H9 (cell line): ENCODE measurements at regions not wholly inside any gene's neighbourhood (a gene's known extent, or its start where the extent isn't known, plus 50 kb on each side); places are given as distances from the start of the nearest gene placed in this dataset.

ENCODE experiments used
- DNase-seq: peaks from one replicate; pipeline ENCODE4 v3.0.0-alpha.2; 2017
- H2AFZ ChIP-seq: one replicate; pipeline ENCODE4 v1.6.1; 2013; ENCODE audit warnings: mild to moderate bottlenecking, low read length, control low read depth, moderate library complexity
- H2AK5ac ChIP-seq: 2 replicates; pipeline ENCODE4 v1.6.1; 2013; ENCODE audit warnings: low read length, control low read depth, mixed read lengths; ENCODE audit not compliant: insufficient read length
- H2BK120ac ChIP-seq: one replicate; pipeline ENCODE4 v1.6.1; 2013; ENCODE audit warnings: low read depth, mild to moderate bottlenecking, low read length, control low read depth, inconsistent platforms; ENCODE audit not compliant: poor library complexity, severe bottlenecking
- H2BK12ac ChIP-seq: 2 replicates; pipeline ENCODE4 v1.6.1; 2013; ENCODE audit warnings: low read length, control low read depth, mixed read lengths, low read depth; ENCODE audit not compliant: insufficient read length
- H2BK15ac ChIP-seq: 2 replicates; pipeline ENCODE4 v1.6.1; 2013; ENCODE audit warnings: low read depth, low read length, control low read depth
- H2BK20ac ChIP-seq: one replicate; pipeline ENCODE4 v1.6.1; 2013; ENCODE audit warnings: low read depth, mild to moderate bottlenecking, low read length, control low read depth, inconsistent platforms; ENCODE audit not compliant: poor library complexity, severe bottlenecking
- H2BK5ac ChIP-seq: 2 replicates; pipeline ENCODE4 v1.6.1; 2013; ENCODE audit warnings: low read length, control low read depth, mixed read lengths; ENCODE audit not compliant: insufficient read length
- H3K14ac ChIP-seq: 2 replicates; pipeline ENCODE4 v1.6.1; 2013; ENCODE audit warnings: low read length, control low read depth; ENCODE audit not compliant: insufficient read depth
- H3K18ac ChIP-seq: 2 replicates; pipeline ENCODE4 v1.6.1; 2013; ENCODE audit warnings: low read depth, mild to moderate bottlenecking, mixed read lengths, low read length, control low read depth; ENCODE audit not compliant: insufficient read length
- H3K23ac ChIP-seq: 2 replicates; pipeline ENCODE4 v1.6.1; 2013; ENCODE audit warnings: low read length, control low read depth, mixed read lengths, low read depth; ENCODE audit not compliant: insufficient read length
- H3K23me2 ChIP-seq: 2 replicates; pipeline ENCODE4 v1.6.1; 2013; ENCODE audit warnings: low read depth, mild to moderate bottlenecking, mixed read lengths, low read length, control low read depth; ENCODE audit not compliant: insufficient read length, poor library complexity, severe bottlenecking
- H3K27ac ChIP-seq: 2 replicates; pipeline ENCODE4 v1.5.1; 2013; ENCODE audit warnings: low read length, control low read depth, mixed read lengths, low read depth; ENCODE audit not compliant: insufficient read length
- H3K27me3 ChIP-seq: 2 replicates; pipeline ENCODE4 v1.6.1; 2013; ENCODE audit warnings: low read length, control low read depth, inconsistent platforms; ENCODE audit not compliant: insufficient read depth
- H3K4ac ChIP-seq: 2 replicates; pipeline ENCODE4 v1.6.1; 2013; ENCODE audit warnings: low read depth, mild to moderate bottlenecking, control low read depth, inconsistent platforms, low read length, moderate library complexity
- H3K4me1 ChIP-seq: 2 replicates; pipeline ENCODE4 v1.6.1; 2013; ENCODE audit warnings: low read length, control low read depth, inconsistent platforms; ENCODE audit not compliant: insufficient read depth
- H3K4me2 ChIP-seq: 2 replicates; pipeline ENCODE4 v1.6.1; 2013; ENCODE audit warnings: low read length, control low read depth, mixed read lengths; ENCODE audit not compliant: insufficient read length, insufficient read depth
- H3K56ac ChIP-seq: 2 replicates; pipeline ENCODE4 v1.6.1; 2013; ENCODE audit warnings: low read depth, mild to moderate bottlenecking, mixed read lengths, low read length, control low read depth; ENCODE audit not compliant: insufficient read length
- H3K79me1 ChIP-seq: 2 replicates; pipeline ENCODE4 v1.6.1; 2013; ENCODE audit warnings: low read depth, mild to moderate bottlenecking, moderate library complexity, low read length, control low read depth, inconsistent platforms; ENCODE audit not compliant: insufficient read depth, poor library complexity, severe bottlenecking
- H3K79me2 ChIP-seq: 2 replicates; pipeline ENCODE4 v1.6.1; 2013; ENCODE audit warnings: low read length, control low read depth, inconsistent platforms; ENCODE audit not compliant: insufficient read depth
- H3K9ac ChIP-seq: 2 replicates; pipeline ENCODE4 v1.6.1; 2013; ENCODE audit warnings: low read length, control low read depth, mixed read lengths; ENCODE audit not compliant: insufficient read length; ENCODE audit errors: extremely low read depth
- H3K9me3 ChIP-seq: one replicate; pipeline ENCODE4 v1.6.1; 2013; ENCODE audit warnings: low read depth, low read length, inconsistent platforms; ENCODE audit not compliant: control insufficient read depth
- H3T11ph ChIP-seq: one replicate; pipeline ENCODE4 v1.6.1; 2013; ENCODE audit warnings: mild to moderate bottlenecking, low read length, control low read depth, inconsistent platforms
- H4K20me1 ChIP-seq: one replicate; pipeline ENCODE4 v1.6.1; 2013; ENCODE audit not compliant: control insufficient read depth, insufficient read length, insufficient read depth
- H4K5ac ChIP-seq: 2 replicates; pipeline ENCODE4 v1.6.1; 2013; ENCODE audit warnings: low read depth, mild to moderate bottlenecking, mixed read lengths, low read length, control low read depth; ENCODE audit not compliant: insufficient read length
- H4K8ac ChIP-seq: replicated peaks from 2 replicates; pipeline ENCODE4 v1.6.1; 2013; ENCODE audit warnings: low read length, control low read depth, mixed read lengths, low read depth; ENCODE audit not compliant: insufficient read length
- H4K91ac ChIP-seq: 2 replicates; pipeline ENCODE4 v1.6.1; 2013; ENCODE audit warnings: low read depth, mild to moderate bottlenecking, moderate library complexity, mixed read lengths, low read length, control low read depth; ENCODE audit not compliant: insufficient read length
- H3K27ac Mint-ChIP-seq, 3 experiments: 2 replicates in 2 of 3; 3 replicates in 1 of 3; pipeline ENCODE4 v1.8.0; 2020 to 2021; ENCODE audit warnings: mixed read lengths in 3 of 3, mild to moderate bottlenecking in 1 of 3, moderate library complexity in 1 of 3
- H3K27me3 Mint-ChIP-seq: 2 replicates; pipeline ENCODE4 v1.8.0; 2021; ENCODE audit warnings: low read depth, mild to moderate bottlenecking, moderate library complexity, mixed read lengths
- H3K36me3 Mint-ChIP-seq, 3 experiments: 2 replicates in 2 of 3; 3 replicates in 1 of 3; pipeline ENCODE4 v1.8.0; 2020 to 2021; ENCODE audit warnings: low read depth in 3 of 3, mixed read lengths in 3 of 3; ENCODE audit not compliant: insufficient read depth in 1 of 3
- H3K4me1 Mint-ChIP-seq, 2 experiments: 2 replicates each; pipeline ENCODE4 v1.8.0; 2020; ENCODE audit warnings: mixed read lengths in 2 of 2
- H3K4me3 Mint-ChIP-seq, 2 experiments: 2 replicates in 1 of 2; 3 replicates in 1 of 2; pipeline ENCODE4 v1.8.0; 2020 to 2021; ENCODE audit warnings: mild to moderate bottlenecking in 2 of 2, mixed read lengths in 2 of 2, moderate library complexity in 1 of 2
- H3K9me3 Mint-ChIP-seq, 2 experiments: 2 replicates in 1 of 2; 3 replicates in 1 of 2; pipeline ENCODE4 v1.8.0; 2020; ENCODE audit warnings: mild to moderate bottlenecking in 2 of 2, mixed read lengths in 2 of 2, moderate library complexity in 1 of 2
- CTCF ChIP-seq: fragments of 200-600 bp; sonication (generic); conservative IDR thresholded peaks from 3 replicates; pipeline ENCODE4 v1.8.0; 2021; ENCODE audit warnings: antibody characterized with exemption, mild to moderate bottlenecking
- whole genome bisulfite sequencing: extraction: QIAGEN DNeasy Blood & Tissue Kit; methylation state at CpG from one replicate; pipeline ENCODE4 v1.1.7; 2013; ENCODE audit warnings: missing lambda C conversion rate, low lambda C conversion rate, mixed read lengths; ENCODE audit not compliant: insufficient read length; ENCODE audit errors: extremely low coverage; 5-methylcytosine and 5-hydroxymethylcytosine counted together

DNA sequence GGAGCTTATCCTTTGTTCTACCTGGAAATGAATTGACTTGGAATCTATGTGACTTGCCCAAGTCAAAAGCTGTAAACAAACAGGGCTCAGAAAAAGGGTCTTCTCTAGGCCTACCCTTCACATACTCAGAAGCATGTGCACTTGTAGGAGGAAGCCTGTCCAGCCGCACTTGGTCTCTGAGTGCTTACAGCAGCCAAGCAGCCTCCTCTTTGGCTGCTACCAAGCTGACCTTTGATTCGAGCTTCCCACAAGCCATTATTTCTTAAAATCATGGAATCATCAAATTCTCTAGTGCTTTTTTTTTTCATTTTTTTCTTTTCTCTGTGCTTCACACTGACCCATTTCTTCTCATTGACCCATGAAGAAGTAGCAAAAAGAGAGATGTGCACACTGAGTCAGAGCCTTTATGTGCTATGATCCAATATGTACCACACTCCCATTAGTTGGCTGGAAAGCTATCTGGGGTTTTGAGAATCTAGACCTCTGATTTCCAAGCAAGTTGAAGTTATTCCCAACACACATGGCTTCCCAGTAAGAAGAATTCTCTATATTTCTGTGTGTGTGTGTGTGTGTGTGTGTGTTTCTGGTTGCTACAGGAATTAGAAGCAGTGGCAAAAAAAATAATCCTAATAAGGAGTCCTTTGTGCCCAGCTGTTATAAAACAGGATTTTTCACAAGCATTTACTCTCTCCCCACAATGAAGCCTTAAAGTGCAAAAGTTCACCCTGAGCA, 550.3 kb upstream of the TNP1 start:
- H3K36me3 Mint-ChIP-seq, result no peaks in the 10 kb centered on the region; a peak in 1 of 7 replicates
- no peak overlapping the region for H3K27ac Mint-ChIP-seq
- Histone ChIP-seq H3T11ph (no peak overlapping the region), H3K79me1 (no peaks in the 10 kb centered on the region), H2AK5ac (no peak overlapping the region), H3K27me3 (no peaks in the 10 kb centered on the region), H3K79me2 (no peaks in the 10 kb centered on the region), H2BK5ac (no peak overlapping the region), H4K91ac (no peak overlapping the region), H3K14ac (no peak overlapping the region), H4K8ac (no peak overlapping the region), H3K4me2 (no peak overlapping the region), H2AFZ (no peak overlapping the region), H3K4ac (no peak overlapping the region), H2BK12ac (no peak overlapping the region), H4K5ac (no peak overlapping the region), H3K27ac (no peak overlapping the region), H3K23ac (no peak overlapping the region), H2BK120ac (no peak overlapping the region), H2BK15ac (no peak overlapping the region), H2BK20ac (no peak overlapping the region), H3K9ac (no peak overlapping the region), H3K23me2 (no peaks in the 10 kb centered on the region), H4K20me1 (no peaks in the 10 kb centered on the region), H3K9me3 (no peaks in the 10 kb centered on the region), H3K4me1 (no peaks in the 10 kb centered on the region), H3K56ac (no peak overlapping the region), H3K18ac (no peak overlapping the region)
- no CpG with 5 or more reads among the region's 2 CpGs for WGBS
- H3K27me3 Mint-ChIP-seq, result no peaks in the 10 kb centered on the region
- H3K4me1 Mint-ChIP-seq, result peaks cover 2 to 3% of the 10 kb centered on the region in 2 experiments
- no peak for TF ChIP-seq CTCF
- no peak for DNase-seq
- no peaks in the 10 kb centered on the region for H3K9me3 Mint-ChIP-seq
- H3K4me3 Mint-ChIP-seq, result no peak overlapping the region
